CD1c-positive myeloid dendritic cell (primary cell): ENCODE measurements at regions not wholly inside any gene's neighbourhood (a gene's known extent, or its start where the extent isn't known, plus 50 kb on each side); places are given as distances from the start of the nearest gene placed in this dataset.

Source experiments
- DNase-seq: peaks from one replicate; pipeline ENCODE4 v3.0.0-alpha.2; 2016; ENCODE audit errors: extremely low spot score

DNA sequence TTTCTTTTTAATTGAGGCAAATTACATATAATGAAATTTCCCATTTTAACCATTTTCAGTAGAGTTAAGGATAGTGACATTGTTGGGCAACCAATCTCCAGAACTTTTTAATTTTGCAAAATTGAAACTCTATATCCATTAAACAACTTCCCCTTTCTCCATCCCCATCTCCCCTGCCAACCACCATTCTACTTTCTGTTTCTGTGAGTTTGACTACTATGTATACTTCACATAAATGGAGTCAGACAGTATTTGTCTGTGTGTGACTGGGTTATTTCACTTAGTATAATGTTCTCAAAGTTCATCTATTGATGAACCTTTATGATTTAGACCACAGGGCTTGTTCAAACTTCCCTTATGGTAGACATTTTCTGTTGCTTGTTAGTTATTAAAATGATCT, 364.5 kb upstream of the MAD2L1 start:
- DNase-seq: no peak

DNA sequence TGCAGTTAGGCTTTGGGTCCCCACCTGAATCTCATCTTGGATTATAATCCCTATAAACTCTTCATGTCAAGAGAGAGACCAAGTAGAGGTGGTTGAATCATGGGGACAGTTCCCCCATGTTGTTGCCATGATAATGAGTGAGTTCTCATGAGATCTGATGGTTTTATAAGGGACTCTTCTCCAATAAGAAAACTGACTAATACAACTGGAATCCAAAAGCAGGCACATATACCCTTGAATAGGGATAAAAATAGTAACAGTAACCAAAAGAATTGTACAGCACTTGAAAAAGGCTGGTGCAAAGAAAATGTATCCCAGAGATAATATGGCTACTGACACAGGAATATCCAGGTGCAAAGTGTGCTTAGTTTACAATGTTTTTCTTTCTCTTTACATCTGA, 351.5 kb upstream of the MAD2L1 start:
- DNase-seq: no peak

DNA sequence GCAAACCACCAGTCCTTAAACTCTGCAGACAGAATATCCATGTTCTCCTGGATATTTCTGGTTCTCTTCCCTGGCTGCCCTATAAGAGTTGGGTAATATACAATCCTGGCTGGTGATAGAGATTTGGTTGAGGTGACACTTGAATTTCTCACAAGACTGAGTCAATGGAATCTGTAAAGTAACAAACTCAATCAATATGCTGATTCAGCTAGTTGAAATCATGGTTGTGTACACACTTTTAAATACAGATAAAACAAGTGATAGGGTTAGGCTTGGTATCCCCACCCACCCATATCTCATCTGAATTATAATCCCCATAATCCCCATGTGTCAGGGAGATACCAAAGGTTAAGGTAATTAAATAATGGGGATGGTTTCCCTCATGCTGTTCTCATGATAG, 349.2 kb upstream of the MAD2L1 start:
- DNase-seq: no peak

DNA sequence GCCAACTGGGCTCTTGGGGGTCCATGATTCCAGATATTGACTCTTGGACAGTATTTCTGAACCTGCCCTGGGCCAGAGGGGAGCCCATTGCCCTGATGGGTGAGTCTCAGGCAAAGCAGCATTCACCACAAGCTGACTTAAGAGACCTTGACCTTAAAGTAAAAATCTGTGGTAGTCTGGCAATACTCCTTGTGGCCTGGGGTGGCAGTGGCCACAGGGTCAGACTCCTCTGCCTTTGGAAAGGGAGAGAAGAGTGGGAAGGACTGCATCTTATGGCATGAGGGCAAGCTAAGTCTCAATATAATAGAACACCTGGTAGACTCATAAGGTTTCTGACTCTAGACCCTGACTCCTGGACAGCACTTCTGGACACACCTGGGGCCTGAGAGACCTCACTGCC, 340.3 kb upstream of the MAD2L1 start:
- DNase-seq: no peak

DNA sequence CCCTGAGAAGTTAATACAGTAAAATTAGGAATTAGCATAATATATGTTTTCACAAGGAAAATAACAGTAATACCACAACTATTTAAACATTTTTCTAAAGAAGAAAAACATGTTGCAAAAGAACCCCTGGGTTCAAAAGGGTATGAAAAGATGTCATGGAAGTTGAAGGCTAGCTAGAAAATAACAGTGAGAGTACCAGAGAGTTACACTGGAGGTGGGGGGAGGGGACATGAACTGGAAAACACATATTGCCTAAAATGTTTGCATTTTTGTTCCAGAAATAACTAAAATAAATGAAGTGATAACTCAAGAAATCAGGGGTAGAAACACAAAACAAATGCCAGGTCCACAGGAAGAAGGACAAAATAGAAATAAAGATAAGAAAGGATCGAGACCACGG, 336.6 kb upstream of the MAD2L1 start:
- DNase-seq: no peak

DNA sequence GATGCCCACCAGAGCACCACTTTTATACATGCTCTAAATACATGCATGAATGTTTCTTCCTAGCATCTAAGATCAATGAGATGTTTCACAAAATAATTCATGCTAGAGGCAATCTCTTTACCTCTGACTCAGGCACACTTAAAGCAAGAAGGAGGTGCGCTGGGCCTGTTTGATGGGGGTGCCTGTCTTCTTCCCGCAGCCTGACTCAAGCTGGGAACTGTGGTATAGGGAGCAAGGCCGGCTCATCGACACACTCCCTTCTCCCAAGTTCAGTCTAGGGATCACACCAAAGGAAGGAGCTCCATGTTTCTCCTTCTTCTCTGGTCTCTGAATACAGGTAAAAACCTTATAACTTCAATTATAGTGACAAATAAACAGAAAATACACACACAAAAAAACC, 333.8 kb upstream of the MAD2L1 start:
- no peak for DNase-seq

DNA sequence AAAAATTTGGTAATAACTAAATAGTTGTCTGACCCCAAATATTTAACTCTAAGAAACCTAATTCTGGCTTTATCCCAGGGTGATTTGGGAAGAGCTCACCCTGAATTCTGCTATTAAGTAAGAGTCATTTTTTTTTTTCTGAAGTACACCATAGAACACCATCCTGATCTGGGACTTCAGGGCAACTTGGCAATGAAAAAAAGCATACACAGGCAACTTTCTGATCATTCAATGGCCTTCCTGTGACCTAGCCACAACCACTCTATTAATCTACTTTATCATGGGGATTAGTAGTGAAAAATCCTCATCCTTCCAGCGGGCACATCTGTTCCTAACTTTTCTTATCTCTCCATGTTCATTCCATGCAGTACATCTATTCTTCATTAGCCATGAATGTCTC, 333.2 kb upstream of the MAD2L1 start:
- DNase-seq: no peak

DNA sequence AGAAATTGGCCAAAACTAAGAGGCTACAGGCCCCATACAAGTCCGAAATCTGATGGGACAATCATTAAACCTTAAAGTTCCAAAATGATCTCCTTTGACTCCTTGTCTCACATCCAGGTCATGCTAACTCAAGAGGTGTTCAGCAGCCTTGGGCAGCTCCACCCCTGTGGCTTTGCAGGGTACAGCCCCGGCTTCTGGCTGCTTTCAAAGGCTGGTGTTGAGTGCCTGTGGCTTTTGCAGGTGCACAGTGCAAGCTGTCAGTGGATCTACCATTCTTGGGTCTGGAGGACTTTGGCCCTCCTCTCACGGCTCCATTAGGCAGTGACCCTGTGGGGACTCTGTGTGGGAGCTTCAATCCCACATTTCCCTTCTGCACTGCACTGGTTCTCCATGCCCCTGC, 329.1 kb upstream of the MAD2L1 start:
- no peak for DNase-seq

DNA sequence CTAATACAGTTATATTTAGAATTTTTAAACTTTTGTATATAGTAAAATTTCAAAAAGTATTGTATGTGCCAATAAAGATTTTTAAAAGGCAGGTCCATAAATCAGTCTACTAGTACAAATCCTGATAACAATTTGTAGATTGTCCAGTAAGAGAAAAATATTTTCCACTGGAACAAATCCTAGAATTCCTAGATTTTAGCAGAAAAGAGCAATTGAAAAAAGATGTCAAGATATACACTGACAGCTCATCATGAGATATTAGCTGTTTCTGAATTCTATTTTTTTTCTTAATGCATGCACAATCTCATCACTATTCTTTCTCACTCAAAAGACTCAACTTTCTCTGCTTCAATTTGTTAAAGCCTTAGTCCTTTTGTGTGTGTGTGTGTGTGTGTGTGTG, 289.2 kb upstream of the MAD2L1 start:
- DNase-seq: no peak

DNA sequence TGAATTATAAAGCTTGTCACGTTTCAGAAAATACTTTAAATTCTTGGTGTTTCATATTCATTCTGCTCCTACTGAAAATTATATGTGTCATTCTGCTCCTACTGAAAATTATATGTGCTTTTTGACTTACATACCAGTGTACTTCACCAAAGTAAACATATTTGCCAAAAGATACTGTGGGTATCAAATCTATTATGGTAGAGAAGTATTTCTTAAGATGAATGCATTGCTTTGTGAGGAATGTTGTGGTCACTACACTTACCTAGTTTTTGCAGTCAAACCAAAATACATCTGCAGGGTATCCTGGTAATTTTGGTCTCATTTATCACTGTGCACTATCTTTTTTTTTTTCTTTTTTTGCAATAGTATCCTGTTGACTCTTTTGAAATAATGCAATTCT, 287.7 kb upstream of the MAD2L1 start:
- no peak for DNase-seq

DNA sequence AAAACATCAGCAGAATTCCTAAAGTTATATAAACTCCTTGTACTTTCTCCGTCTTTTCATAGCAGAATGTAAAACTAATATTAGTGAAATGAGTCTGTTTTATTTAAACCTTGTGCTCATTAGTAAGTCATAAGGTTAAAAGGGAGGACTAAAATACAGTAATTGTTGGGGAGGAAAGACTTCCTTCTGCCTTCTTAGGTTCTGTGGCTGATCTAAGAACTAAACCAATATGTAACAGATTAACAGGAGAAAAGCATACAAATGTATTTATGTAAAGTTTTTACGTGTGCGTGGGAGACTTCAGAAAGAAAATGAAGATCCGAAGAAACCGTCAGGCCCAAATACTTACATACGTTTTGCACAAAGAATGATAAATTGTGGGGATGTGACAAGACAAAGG, 286.6 kb upstream of the MAD2L1 start:
- DNase-seq: no peak

DNA sequence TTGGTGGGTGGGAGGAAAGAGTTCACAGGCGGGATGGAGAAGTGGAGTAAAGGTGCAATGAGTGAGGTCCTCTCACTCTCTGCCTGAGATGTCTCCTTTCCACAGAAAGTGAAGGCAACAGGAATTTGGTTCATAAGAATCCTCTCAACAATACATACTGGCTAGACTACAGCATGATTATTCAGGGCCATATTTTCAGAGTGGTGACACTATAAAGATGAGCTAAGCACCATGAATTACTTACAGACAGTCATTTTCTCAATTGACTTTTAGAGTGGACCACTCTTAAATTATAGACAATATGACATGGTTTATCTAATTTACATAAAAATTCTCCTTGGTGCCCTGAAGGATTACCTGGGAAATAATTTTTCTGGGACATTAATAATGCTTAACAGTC, 286.1 kb upstream of the MAD2L1 start:
- no peak for DNase-seq

DNA sequence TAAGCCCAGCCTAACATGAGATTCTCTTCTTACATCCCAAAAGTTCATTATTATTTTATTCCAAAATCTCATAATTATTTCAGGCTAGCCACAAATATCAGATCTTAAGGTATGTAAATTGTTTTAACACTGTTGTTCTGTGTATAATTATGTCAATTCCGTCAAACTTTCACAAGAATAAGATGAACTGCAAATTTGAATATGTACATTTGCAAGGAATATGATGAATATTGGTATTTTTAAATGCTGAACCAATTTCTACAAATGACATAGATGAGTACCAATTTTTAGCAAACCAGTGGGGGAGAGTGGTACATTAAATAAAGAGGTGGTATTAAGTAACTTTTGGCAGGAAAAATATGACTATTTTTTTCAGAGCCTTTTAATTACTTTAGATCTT, 282.3 kb upstream of the MAD2L1 start:
- no peak for DNase-seq

DNA sequence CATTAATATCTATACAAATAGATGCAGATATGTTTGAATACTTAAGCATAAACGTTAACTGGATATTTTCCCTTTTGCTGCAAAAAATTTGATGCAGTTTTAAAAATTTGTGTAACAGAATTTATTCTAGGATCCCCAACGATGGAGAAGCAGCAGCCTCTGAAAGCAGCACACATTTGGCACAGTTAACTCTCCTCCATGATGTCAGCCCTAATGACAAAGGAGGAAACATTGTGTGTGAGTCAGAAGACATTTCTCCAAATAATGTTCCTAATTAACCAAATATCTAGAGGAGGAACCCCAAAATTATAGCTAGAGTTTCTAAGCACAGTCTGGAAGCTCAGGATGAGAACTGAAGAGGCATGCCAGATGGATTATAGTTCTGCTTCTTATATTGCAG, 281.9 kb upstream of the MAD2L1 start:
- DNase-seq: no peak

DNA sequence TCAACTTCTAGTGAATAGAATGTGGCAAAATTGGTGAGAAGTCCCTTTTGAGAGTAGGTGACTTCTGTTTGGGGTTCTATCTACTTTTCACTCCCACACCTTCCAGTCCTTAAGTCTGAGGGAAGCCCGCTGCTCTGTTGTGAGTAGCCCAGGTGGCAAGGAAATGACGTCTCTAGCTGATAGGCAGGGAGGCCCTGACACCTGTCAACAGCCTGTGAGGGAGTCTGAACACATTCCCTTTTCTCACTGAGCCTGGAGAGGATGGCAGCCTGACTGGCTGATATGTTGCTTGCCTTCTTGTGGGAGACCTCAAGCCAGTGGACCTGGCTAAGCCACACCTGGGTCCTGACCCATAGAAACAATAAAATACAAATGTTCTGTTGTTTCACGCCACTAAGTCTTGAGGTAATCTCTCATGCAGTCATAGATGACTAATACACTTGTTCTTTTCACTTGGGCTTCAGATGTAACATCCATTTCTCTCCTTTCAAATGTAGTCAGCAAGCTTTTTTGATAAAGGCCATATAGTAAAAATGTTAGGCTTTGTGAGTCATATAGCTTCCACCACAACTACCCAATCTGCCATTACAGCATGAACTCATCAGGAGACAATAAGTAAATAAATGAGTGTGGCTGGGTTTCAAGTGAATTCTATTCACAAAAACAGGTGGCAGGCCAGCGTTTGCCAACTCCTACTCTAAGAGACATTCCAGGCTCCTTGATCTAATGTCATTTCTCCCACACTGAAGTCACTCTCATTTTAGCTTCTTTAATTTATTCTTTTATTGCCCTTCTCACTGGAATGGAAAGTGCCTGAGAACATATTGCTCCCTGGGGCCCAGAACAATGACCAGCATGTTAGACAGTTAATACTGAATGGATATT, 265.1 kb upstream of the MAD2L1 start:
- no peak for DNase-seq

DNA sequence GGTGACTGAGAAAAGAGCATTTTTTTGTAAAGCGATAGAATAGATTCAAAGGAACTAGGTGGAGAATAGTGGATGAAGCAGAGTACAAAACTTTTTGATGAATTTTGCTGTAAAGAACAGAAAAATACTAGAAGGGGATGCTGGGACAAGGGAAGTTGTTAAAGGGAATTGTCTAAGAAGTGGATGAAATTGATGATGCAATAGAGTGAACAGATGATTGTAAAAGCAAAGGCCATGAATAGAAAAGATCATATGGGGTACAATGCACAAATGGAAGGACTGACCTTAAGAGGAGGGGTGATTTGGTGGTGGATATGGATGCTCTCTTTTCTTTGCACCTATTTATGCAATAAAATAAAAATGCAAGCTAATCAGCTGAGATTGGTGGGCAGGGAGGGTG, 262.7 kb upstream of the MAD2L1 start:
- DNase-seq: no peak

DNA sequence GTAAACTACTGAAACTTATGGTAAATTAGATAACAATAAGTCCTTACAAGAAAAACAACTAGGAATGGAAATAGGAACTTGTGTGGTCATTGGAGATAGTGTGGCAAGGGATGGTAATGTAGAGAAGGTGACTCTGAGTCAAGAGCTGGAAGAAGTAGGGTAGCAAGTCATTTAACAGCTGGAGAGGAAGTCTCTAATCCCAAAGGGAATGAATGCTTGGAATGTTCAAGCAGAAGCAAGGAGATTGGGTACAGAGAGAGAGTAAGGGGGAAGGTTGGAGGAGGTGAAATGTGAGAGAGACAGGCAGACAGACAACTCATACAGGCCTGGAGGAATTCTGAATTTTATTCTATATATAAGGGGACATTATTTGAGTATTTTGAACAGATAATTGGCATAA, 260.6 kb upstream of the MAD2L1 start:
- DNase-seq: no peak

DNA sequence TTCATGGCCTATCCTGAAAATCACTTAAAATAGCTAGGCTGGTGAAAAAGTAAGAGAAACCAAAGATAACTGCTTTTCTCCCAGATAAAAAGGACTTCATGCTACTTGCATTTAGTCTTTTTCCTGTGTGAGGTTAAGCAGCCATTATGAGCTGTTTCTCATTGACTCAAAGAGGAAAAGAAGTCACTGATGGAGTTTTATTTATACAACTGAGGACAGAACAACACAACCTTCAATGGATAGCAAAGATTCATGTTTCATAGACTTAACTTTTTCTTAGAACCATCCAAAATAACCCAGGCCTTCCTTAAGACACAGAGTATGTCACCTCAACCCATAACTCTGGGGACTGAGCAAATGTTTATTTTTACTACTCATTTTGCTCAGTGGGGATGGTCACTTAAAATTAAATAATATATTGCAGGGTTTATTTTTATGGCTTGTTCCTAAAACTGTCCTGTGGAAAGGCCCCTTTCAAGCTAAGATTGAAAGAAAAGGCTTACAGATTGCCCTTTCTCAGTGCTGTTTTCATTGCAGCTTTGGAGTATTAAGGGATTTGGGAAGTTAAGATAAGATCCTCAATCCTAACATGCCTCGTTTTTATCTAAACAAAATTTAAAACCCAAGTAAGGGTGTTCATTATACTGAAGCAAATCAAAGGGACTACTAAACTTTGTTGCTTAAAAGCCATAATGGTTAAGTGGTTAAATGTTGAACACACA, 252.6 kb upstream of the MAD2L1 start:
- DNase-seq: no peak

DNA sequence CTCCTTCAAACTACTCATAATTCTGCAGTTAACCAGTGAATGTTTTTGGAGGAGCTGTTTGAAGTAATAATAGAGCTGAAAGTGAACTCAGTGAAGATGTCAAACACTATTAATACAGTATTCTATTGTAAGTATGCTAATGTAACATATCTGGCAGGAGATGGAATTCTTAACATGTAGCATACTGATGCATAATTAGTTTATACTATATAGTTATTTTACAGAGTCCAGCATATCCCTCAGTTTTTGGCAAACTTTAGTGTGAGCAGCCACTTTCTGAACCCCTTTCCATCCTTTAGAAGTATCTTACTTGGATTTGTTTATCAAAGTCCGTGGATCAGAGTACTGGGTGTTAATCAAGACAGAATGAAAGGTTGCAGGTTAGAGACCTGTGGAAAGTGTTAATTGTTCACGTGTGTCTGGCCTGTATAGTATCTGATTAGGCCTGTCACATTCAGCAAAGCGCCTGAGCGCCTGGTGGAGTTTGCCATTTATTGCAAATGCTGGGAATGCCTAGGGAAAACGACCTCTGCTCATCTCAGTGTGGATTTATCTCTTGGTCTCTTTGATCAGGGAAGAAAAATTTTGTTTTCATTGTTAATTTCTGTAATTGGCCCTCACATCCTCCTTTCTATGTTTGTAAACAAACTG, 251.7 kb upstream of the MAD2L1 start:
- no peak for DNase-seq

DNA sequence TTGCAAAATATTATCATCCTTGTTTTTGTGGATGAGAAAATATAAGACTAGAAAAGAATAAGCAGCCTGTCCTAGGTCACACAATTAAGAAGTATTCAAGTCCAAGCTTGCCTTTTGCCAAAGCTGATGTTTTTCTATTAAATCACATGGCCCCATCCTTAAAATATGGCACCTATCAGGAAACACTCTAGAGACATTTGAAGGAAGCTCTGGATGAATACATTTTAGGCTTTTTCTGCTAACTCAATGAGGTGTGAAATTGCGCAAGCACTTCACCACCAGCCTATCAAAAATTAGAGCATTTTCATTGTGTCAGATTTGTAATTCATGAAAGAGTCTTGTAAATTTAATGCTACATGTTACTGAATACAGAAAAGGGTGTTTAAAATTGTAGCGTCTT, 251.1 kb upstream of the MAD2L1 start:
- DNase-seq: no peak

DNA sequence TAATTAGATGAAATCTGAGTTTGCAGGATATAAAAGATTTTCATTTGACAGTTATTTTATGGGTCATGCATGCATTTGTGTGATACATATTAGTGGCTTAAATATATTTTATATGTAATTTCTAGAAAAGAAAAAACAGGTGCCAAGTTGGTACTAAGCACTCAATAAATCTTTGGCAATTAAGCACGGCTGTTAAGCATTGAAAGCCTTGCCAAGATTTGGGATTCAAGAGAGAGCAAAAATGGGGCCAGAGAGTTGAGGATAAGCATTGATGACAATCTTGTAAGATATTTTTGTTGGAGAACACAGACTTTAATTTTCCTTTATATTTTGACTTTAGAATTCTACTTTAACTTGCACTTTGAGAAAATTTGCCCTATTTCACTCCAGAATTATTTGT, 249.8 kb upstream of the MAD2L1 start:
- DNase-seq: no peak

DNA sequence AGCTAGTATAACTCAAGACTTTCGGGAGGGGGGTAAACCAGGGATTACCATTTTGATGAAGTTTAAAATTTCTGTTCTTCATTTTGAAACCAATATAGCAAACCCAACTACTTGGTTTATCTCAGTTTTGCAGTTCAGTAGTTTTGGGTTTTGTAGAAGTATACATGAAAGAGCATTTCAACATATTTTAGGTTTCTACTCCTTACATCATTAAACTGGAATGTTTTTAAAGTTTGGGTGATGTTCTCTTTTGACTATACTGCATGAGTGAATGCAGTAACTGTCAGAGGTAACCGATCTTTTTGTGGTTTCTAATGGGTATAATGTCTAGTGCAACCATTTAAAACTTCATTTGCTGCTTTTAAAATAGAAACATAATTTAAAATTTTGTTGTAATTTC, 248.3 kb upstream of the MAD2L1 start:
- DNase-seq: no peak

DNA sequence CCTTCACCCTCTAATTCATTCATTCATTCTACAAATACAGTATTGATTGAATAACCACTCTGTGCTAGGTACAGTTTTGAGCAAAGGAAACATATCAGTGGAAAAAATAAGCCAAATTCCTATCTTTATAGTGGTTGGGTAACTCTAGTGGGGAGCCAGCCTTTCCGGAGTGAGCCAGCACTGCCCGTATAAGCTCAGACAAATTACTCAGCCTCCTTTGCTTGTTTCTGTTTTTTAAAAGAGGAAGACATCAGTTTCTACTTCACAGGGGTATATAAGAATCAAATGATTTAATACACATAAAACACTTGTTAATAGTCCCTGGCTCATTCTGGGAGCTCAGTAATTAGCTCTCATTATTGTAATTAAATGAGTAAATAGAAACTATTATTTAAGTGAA, 238.2 kb upstream of the MAD2L1 start:
- peak; percentile 2 for DNase-seq
